GM12878 (cell line): ENCODE measurements at regions not wholly inside any gene's neighbourhood (a gene's known extent, or its start where the extent isn't known, plus 50 kb on each side); places are given as distances from the start of the nearest gene placed in this dataset.

Experiments used
- ATAC-seq: fragments of 200-7000 bp; cut with Tn5 transposase; 3 replicates; pipeline ENCODE4 v1.9.1; 2020; ENCODE audit warnings: mild to moderate bottlenecking, moderate library complexity
- BruUV-seq: library from RNA; stranded (reverse); fragments of 400-500 nt; replicated peaks from 2 replicates; lab custom pipeline; 2021; lab: Mats Ljungman, UMichigan
- CTCF ChIA-PET: fragments of 300-600 bp; sonication (Branson Sonifier 250); formaldehyde crosslinking; extraction: SDS; loops from one replicate; lab custom pipeline; 2021; ENCODE audit warnings: inconsistent platforms; lab: Yijun Ruan, JAX
- POLR2A ChIA-PET: fragments of 350-600 bp; formaldehyde crosslinking; extraction: SDS; loops from one replicate; lab custom pipeline; 2021; ENCODE audit warnings: inconsistent platforms; lab: Charles Lee
- RAD21 ChIA-PET: fragments of 300-600 bp; sonication (Branson Sonifier 250); formaldehyde crosslinking; loops from one replicate; lab custom pipeline; 2023; ENCODE audit warnings: antibody characterized with exemption; ENCODE audit not compliant: unreplicated experiment; lab: Charles Lee
- SMC1A ChIA-PET: fragments of 300-600 bp; sonication (Branson Sonifier 250); formaldehyde crosslinking; loops from one replicate; lab custom pipeline; 2023; ENCODE audit not compliant: unreplicated experiment, uncharacterized antibody; lab: Charles Lee
- DNase-seq: peaks from one replicate; pipeline ENCODE4 v3.0.0-alpha.2; 2011; ENCODE audit warnings: low read depth, low spot score
- FAIRE-seq: peaks from 3 replicates; lab custom pipeline; 2011; peaks lifted over from hg19 to GRCh38; lab: Jason Lieb, UNC
- H2AFZ ChIP-seq: 2 replicates; pipeline ENCODE4 v1.6.0; 2011; ENCODE audit warnings: low read depth, low read length, control low read depth; ENCODE audit not compliant: control insufficient read depth
- H3K27ac ChIP-seq: 2 replicates; pipeline ENCODE4 v1.5.1; 2011; ENCODE audit warnings: control low read depth; ENCODE audit not compliant: control insufficient read depth, insufficient read depth
- H3K27me3 ChIP-seq, 2 experiments: replicated peaks in 1 of 2; 2 replicates each; pipeline versions ENCODE4 v1.6.0 to v1.6.1; 2011; ENCODE audit warnings: low read length in 1 of 2; ENCODE audit not compliant: control insufficient read depth in 2 of 2, insufficient read depth in 2 of 2
- H3K36me3 ChIP-seq, 2 experiments: 2 replicates each; pipeline ENCODE4 v1.5.1; 2011; ENCODE audit warnings: low read length in 1 of 2; ENCODE audit not compliant: control insufficient read depth in 2 of 2, insufficient read depth in 2 of 2
- H3K4me1 ChIP-seq: 2 replicates; pipeline ENCODE4 v1.6.1; 2011; ENCODE audit warnings: mild to moderate bottlenecking, low read length, moderate library complexity, mixed read lengths; ENCODE audit not compliant: control insufficient read depth, insufficient read depth
- H3K4me2 ChIP-seq: 2 replicates; pipeline ENCODE4 v1.6.0; 2011; ENCODE audit warnings: control low read depth; ENCODE audit not compliant: control insufficient read depth, insufficient read depth
- H3K4me3 ChIP-seq: fragments of 200-600 bp; sonication (generic); 2 replicates; pipeline ENCODE4 v1.5.1; 2016
- H3K79me2 ChIP-seq: 2 replicates; pipeline ENCODE4 v1.6.0; 2011; ENCODE audit warnings: low read length; ENCODE audit not compliant: control insufficient read depth, insufficient read depth
- H3K9ac ChIP-seq: 2 replicates; pipeline ENCODE4 v1.8.0; 2011; ENCODE audit warnings: low read length, control low read depth, mixed read lengths; ENCODE audit not compliant: control insufficient read depth, insufficient read depth
- H3K9me3 ChIP-seq: replicated peaks from 3 replicates; pipeline ENCODE4 v1.5.1; 2011; ENCODE audit warnings: mild to moderate bottlenecking, low read length; ENCODE audit not compliant: control insufficient read depth, insufficient read depth
- H4K20me1 ChIP-seq: 2 replicates; pipeline ENCODE4 v1.6.0; 2011; ENCODE audit not compliant: control insufficient read depth, insufficient read depth
- CEBPB ChIP-seq, 2 experiments: fragments of 150-350 bp in 1 of 2; IDR thresholded peaks; 2 replicates each; pipeline ENCODE4 v1.6.1; 2012 to 2014; ENCODE audit warnings: low read depth in 2 of 2, low read length in 2 of 2, borderline replicate concordance in 1 of 2, inconsistent platforms in 1 of 2
- CEBPZ ChIP-seq: fragments of 150-350 bp; IDR thresholded peaks from 2 replicates; pipeline ENCODE4 v1.6.1; 2016; ENCODE audit warnings: low read depth, low read length
- CHD2 ChIP-seq: IDR thresholded peaks from 2 replicates; pipeline ENCODE4 v1.6.1; 2011; ENCODE audit warnings: low read depth, low read length, improper control_type of control experiment, borderline replicate concordance
- EZH2 ChIP-seq: IDR thresholded peaks from 2 replicates; pipeline ENCODE4 v1.6.1; 2012; ENCODE audit warnings: low read depth, mild to moderate bottlenecking, control low read depth, inconsistent platforms, low read length, borderline replicate concordance; ENCODE audit not compliant: control insufficient read depth
- IRF5 ChIP-seq: fragments of 450-650 bp; IDR thresholded peaks from 2 replicates; pipeline ENCODE4 v1.6.1; 2017; ENCODE audit warnings: borderline replicate concordance
- PAX5 ChIP-seq: IDR thresholded peaks from 2 replicates; pipeline ENCODE4 v1.6.1; 2011; ENCODE audit warnings: low read depth, low read length, borderline replicate concordance
- PKNOX1 ChIP-seq: fragments of 450-650 bp; IDR thresholded peaks from 2 replicates; pipeline ENCODE4 v1.6.1; 2016; ENCODE audit warnings: mild to moderate bottlenecking
- RELB ChIP-seq: fragments of 450-650 bp; IDR thresholded peaks from 2 replicates; pipeline ENCODE4 v1.6.1; 2017; ENCODE audit warnings: low read depth, mild to moderate bottlenecking, moderate library complexity
- SRF ChIP-seq, 2 experiments: IDR thresholded peaks; 2 replicates each; pipeline ENCODE4 v1.6.1; 2011; ENCODE audit warnings: low read depth in 2 of 2, low read length in 2 of 2, mild to moderate bottlenecking in 1 of 2, moderate library complexity in 1 of 2
- TCF3 ChIP-seq: IDR thresholded peaks from 2 replicates; pipeline ENCODE4 v1.6.1; 2012; ENCODE audit warnings: low read depth, mild to moderate bottlenecking, low read length, borderline replicate concordance; ENCODE audit not compliant: insufficient read depth
- YBX1 ChIP-seq: fragments of 450-650 bp; IDR thresholded peaks from 2 replicates; pipeline ENCODE4 v1.6.1; 2016; ENCODE audit warnings: antibody characterized with exemption
- WGBS: methylation state at CpG from one replicate; pipeline ENCODE4 v1.1.6; 2016; ENCODE audit warnings: low lambda C conversion rate; ENCODE audit not compliant: insufficient replicate concordance, insufficient coverage; ENCODE audit errors: missing lambda C conversion rate; 5-methylcytosine and 5-hydroxymethylcytosine counted together
- in situ Hi-C: fragments of 300-500 bp; cut with MboI; formaldehyde crosslinking; loops from 9 replicates; pipeline ENCODE4 v1.14.3; 2018; ENCODE audit warnings: mixed read lengths
- intact Hi-C: fragments of 100-400 bp; cut with micrococcal nuclease; formaldehyde crosslinking; loops from one replicate; pipeline ENCODE4 v1.14.2; 2022; ENCODE audit not compliant: unreplicated experiment

- H3K4me1 ChIP-seq: no peaks in the 10 kb centered on the region
- no peak overlapping the region for H3K4me3 ChIP-seq
- H3K9ac ChIP-seq: no peak overlapping the region
- ChIA-PET CTCF (no interaction called here), RAD21 (no interaction called here), POLR2A (no interaction called here), SMC1A (interaction anchor here (1.4 kb wide), 1 partner anchor 11 kb away, joined by 5 read pairs; no protein-coding TSS in a partner anchor)
- no peak for ATAC-seq
- no peak overlapping the region for H3K27ac ChIP-seq
- H3K36me3 ChIP-seq: no peaks in the 10 kb centered on the region
- H3K27me3 ChIP-seq: no peaks in the 10 kb centered on the region
- no peaks in the 10 kb centered on the region for H3K9me3 ChIP-seq
- no peak for TF ChIP-seq TCF3
- TF ChIP-seq PAX5: no peak
- TF ChIP-seq CEBPZ: no peak
- intact Hi-C loops (no loop called here), in situ Hi-C loops (no loop called here)
- H2AFZ ChIP-seq: no peak overlapping the region
- no peaks in the 10 kb centered on the region for H3K79me2 ChIP-seq
- no peak for FAIRE-seq
- no TSS peak for BruUV-seq
- H4K20me1 ChIP-seq: no peaks in the 10 kb centered on the region
- H3K4me2 ChIP-seq: no peak overlapping the region
- no peak for DNase-seq
- 25% methylated on average over 1 of the region's 1 CpG for WGBS
Observed at GRCh38 chr3:166917437-166917836, 462.7 kb downstream of the ZBBX start.

- no peaks in the 10 kb centered on the region for H3K36me3 ChIP-seq
- no peak overlapping the region for H3K4me2 ChIP-seq
- no TSS peak for BruUV-seq
- H2AFZ ChIP-seq: no peak overlapping the region
- H3K79me2 ChIP-seq: no peaks in the 10 kb centered on the region
- H3K27me3 ChIP-seq: no peaks in the 10 kb centered on the region
- ChIA-PET POLR2A (no interaction called here), CTCF (no interaction called here), RAD21 (no interaction called here), SMC1A (interaction anchor here (1.0 kb wide), 1 partner anchor 12 kb away, joined by 4 read pairs; no protein-coding TSS in a partner anchor)
- H4K20me1 ChIP-seq: no peaks in the 10 kb centered on the region
- DNase-seq: no peak
- H3K27ac ChIP-seq: no peak overlapping the region
- no peak for FAIRE-seq
- no peak overlapping the region for H3K4me3 ChIP-seq
- no peaks in the 10 kb centered on the region for H3K4me1 ChIP-seq
- no peaks in the 10 kb centered on the region for H3K9me3 ChIP-seq
- no peak for ATAC-seq
- in situ Hi-C loops: no loop called here
- H3K9ac ChIP-seq: no peak overlapping the region
- intact Hi-C loops: no loop called here
- TF ChIP-seq EZH2: no peak
- TF ChIP-seq PKNOX1: no peak
- no peak for TF ChIP-seq RELB
- TF ChIP-seq CHD2: no peak
- no peak for TF ChIP-seq CEBPB (IDR thresholded peaks at IDR 0.05; ENCODE audit: borderline replicate concordance in 1 of 2, low read depth in 2 of 2, low read length in 2 of 2)
- no peak for TF ChIP-seq SRF (IDR thresholded peaks at IDR 0.05; ENCODE audit: low read depth in 2 of 2, low read length in 2 of 2)
- no peak for TF ChIP-seq YBX1
- TF ChIP-seq IRF5: no peak
Observed at GRCh38 chr3:166902374-166902773, 477.7 kb downstream of the ZBBX start.
